ENCODE measurements at regions not wholly inside any gene's neighbourhood (a gene's known extent, or its start where the extent isn't known, plus 50 kb on each side); places are given as distances from the start of the nearest gene placed in this dataset.

- Mint-ChIP-seq H3K36me3 (no peaks in the 10 kb centered on the region), H3K9me3 (peaks cover 5 to 7% of the 10 kb centered on the region in 2 donors), H3K27ac (no peak overlapping the region)
- ATAC-seq (no peak), DNase-seq (ENCODE audit: low spot score in 2 of 2) (no peak)
Measured at GRCh38 chr3:147832611-147833010, 423.4 kb downstream of the ZIC1 start.

GRCh38 chr3:147836330-147836729, 427.2 kb downstream of the ZIC1 start:
- H3K36me3 Mint-ChIP-seq, result no peaks in the 10 kb centered on the region
- no peak for DNase-seq (ENCODE audit: low spot score in 2 of 2)
- ATAC-seq, result no peak
- no peak overlapping the region for H3K27ac Mint-ChIP-seq
- no peaks in the 10 kb centered on the region for H3K9me3 Mint-ChIP-seq

GRCh38 chr3:147838652-147839051, 429.5 kb downstream of the ZIC1 start:
- peaks cover 4 to 6% of the 10 kb centered on the region in 2 donors for H3K9me3 Mint-ChIP-seq
- ATAC-seq, result no peak
- H3K27ac Mint-ChIP-seq, result no peak overlapping the region
- no peaks in the 10 kb centered on the region for H3K36me3 Mint-ChIP-seq
- no peak for DNase-seq (ENCODE audit: low spot score in 2 of 2)

GRCh38 chr3:147843331-147843730, 434.2 kb downstream of the ZIC1 start:
- no peak for ATAC-seq
- no peak overlapping the region for H3K27ac Mint-ChIP-seq
- no peaks in the 10 kb centered on the region for H3K36me3 Mint-ChIP-seq
- no peak for DNase-seq (ENCODE audit: low spot score in 2 of 2)
- peaks cover 4 to 7% of the 10 kb centered on the region in 2 donors for H3K9me3 Mint-ChIP-seq

- DNase-seq (ENCODE audit: low spot score in 2 of 2) (no peak), ATAC-seq (no peak)
- Mint-ChIP-seq H3K27ac (no peak overlapping the region), H3K36me3 (no peaks in the 10 kb centered on the region), H3K9me3 (peaks cover 5 to 7% of the 10 kb centered on the region in 2 donors)
Measured at GRCh38 chr3:147846293-147846692, 437.1 kb downstream of the ZIC1 start.

GRCh38 chr3:147846854-147847478, 437.8 kb downstream of the ZIC1 start:
- H3K27ac Mint-ChIP-seq, result no peak overlapping the region
- peaks cover 7% of the 10 kb centered on the region in 2 donors for H3K9me3 Mint-ChIP-seq
- ATAC-seq (no peak), DNase-seq (ENCODE audit: low spot score in 2 of 2) (no peak)
- H3K36me3 Mint-ChIP-seq, result no peaks in the 10 kb centered on the region

- DNase-seq (ENCODE audit: low spot score in 2 of 2), result no peak
- H3K9me3 Mint-ChIP-seq, result peaks cover 5 to 8% of the 10 kb centered on the region in 2 donors
Measured at GRCh38 chr3:147851062-147851461, 441.9 kb downstream of the ZIC1 start.

GRCh38 chr3:147854542-147854941, 445.4 kb downstream of the ZIC1 start:
- no peaks in the 10 kb centered on the region for H3K36me3 Mint-ChIP-seq
- DNase-seq (ENCODE audit: low spot score in 2 of 2), result no peak
- H3K9me3 Mint-ChIP-seq, result peaks cover 8 to 15% of the 10 kb centered on the region in 2 donors
- no peak overlapping the region for H3K27ac Mint-ChIP-seq
- no peak for ATAC-seq

More at GRCh38 chr3:147851062-147851461, 441.9 kb downstream of the ZIC1 start:
- no peaks in the 10 kb centered on the region for H3K36me3 Mint-ChIP-seq
- H3K27ac Mint-ChIP-seq, result no peak overlapping the region
- no peak for ATAC-seq

GRCh38 chr3:147864754-147865354, 455.7 kb downstream of the ZIC1 start:
- Mint-ChIP-seq H3K36me3 (peaks cover 0 to 8% of the 10 kb centered on the region in 2 donors), H3K9me3 (peaks cover 29 to 34% of the 10 kb centered on the region in 2 donors)
- no peak for ATAC-seq

GRCh38 chr3:147866561-147866960, 457.4 kb downstream of the ZIC1 start:
- H3K36me3 Mint-ChIP-seq, result peaks cover 0 to 8% of the 10 kb centered on the region in 2 donors
- ATAC-seq (no peak), DNase-seq (ENCODE audit: low spot score in 2 of 2) (no peak)
- H3K27ac Mint-ChIP-seq, result no peak overlapping the region
- peaks cover 29 to 34% of the 10 kb centered on the region in 2 donors for H3K9me3 Mint-ChIP-seq

More at GRCh38 chr3:147864754-147865354, 455.7 kb downstream of the ZIC1 start:
- H3K27ac Mint-ChIP-seq, result no peak overlapping the region
- no peak for DNase-seq (ENCODE audit: low spot score in 2 of 2)

- no peaks in the 10 kb centered on the region for H3K36me3 Mint-ChIP-seq
- peaks cover 24 to 25% of the 10 kb centered on the region in 2 donors for H3K9me3 Mint-ChIP-seq
- no peak overlapping the region for H3K27ac Mint-ChIP-seq
- ATAC-seq, result no peak
- no peak for DNase-seq (ENCODE audit: low spot score in 2 of 2)
Measured at GRCh38 chr3:147872568-147872967, 463.4 kb downstream of the ZIC1 start.

- Mint-ChIP-seq H3K9me3 (peaks cover 20 to 29% of the 10 kb centered on the region in 2 donors), H3K36me3 (no peaks in the 10 kb centered on the region), H3K27ac (no peak overlapping the region)
- DNase-seq (ENCODE audit: low spot score in 2 of 2), result no peak
- no peak for ATAC-seq
Measured at GRCh38 chr3:147875498-147875897, 466.3 kb downstream of the ZIC1 start.

- Mint-ChIP-seq H3K27ac (no peak overlapping the region), H3K36me3 (peaks cover 0 to 8% of the 10 kb centered on the region in 2 donors)
- no peak for ATAC-seq
Measured at GRCh38 chr3:147881933-147882332, 472.8 kb downstream of the ZIC1 start.

GRCh38 chr3:147886879-147887278, 477.7 kb downstream of the ZIC1 start:
- ATAC-seq, result no peak
- no peak overlapping the region for H3K27ac Mint-ChIP-seq
- H3K9me3 Mint-ChIP-seq, result peaks cover 10 to 13% of the 10 kb centered on the region in 2 donors
- DNase-seq (ENCODE audit: low spot score in 2 of 2), result no peak
- peaks cover 0 to 4% of the 10 kb centered on the region in 2 donors for H3K36me3 Mint-ChIP-seq

More at GRCh38 chr3:147881933-147882332, 472.8 kb downstream of the ZIC1 start:
- no peak for DNase-seq (ENCODE audit: low spot score in 2 of 2)
- H3K9me3 Mint-ChIP-seq, result peaks cover 9 to 23% of the 10 kb centered on the region in 2 donors

GRCh38 chr3:147887797-147888196, 478.6 kb downstream of the ZIC1 start:
- Mint-ChIP-seq H3K27ac (no peak overlapping the region), H3K36me3 (peaks cover 0 to 4% of the 10 kb centered on the region in 2 donors), H3K9me3 (peaks cover 8 to 14% of the 10 kb centered on the region in 2 donors)
- DNase-seq (ENCODE audit: low spot score in 2 of 2) (no peak), ATAC-seq (no peak)

GRCh38 chr3:147890114-147890513, 480.9 kb downstream of the ZIC1 start:
- peaks cover 8 to 13% of the 10 kb centered on the region in 2 donors for H3K9me3 Mint-ChIP-seq
- peaks cover 0 to 4% of the 10 kb centered on the region in 2 donors for H3K36me3 Mint-ChIP-seq
- no peak for ATAC-seq
- no peak overlapping the region for H3K27ac Mint-ChIP-seq
- no peak for DNase-seq (ENCODE audit: low spot score in 2 of 2)

GRCh38 chr3:147895509-147895908, 486.3 kb downstream of the ZIC1 start:
- H3K27ac Mint-ChIP-seq, result no peak overlapping the region
- ATAC-seq (no peak), DNase-seq (ENCODE audit: low spot score in 2 of 2) (no peak)
- no peaks in the 10 kb centered on the region for H3K36me3 Mint-ChIP-seq
- H3K9me3 Mint-ChIP-seq, result peaks cover 0 to 17% of the 10 kb centered on the region in 2 donors

- H3K36me3 Mint-ChIP-seq, result no peaks in the 10 kb centered on the region
- H3K27ac Mint-ChIP-seq, result no peak overlapping the region
- H3K9me3 Mint-ChIP-seq, result peaks cover 3 to 9% of the 10 kb centered on the region in 2 donors
- ATAC-seq (no peak), DNase-seq (ENCODE audit: low spot score in 2 of 2) (no peak)
Measured at GRCh38 chr3:147900851-147901250, 491.7 kb downstream of the ZIC1 start.
